ENCODE measurements at regions not wholly inside any gene's neighbourhood (a gene's known extent, or its start where the extent isn't known, plus 50 kb on each side); places are given as distances from the start of the nearest gene placed in this dataset.

GRCh38 chr14:32254952-32255679, 52.0 kb upstream of the RNU6-8 start:
- TF ChIP-seq CTCF (IDR thresholded peaks at IDR 0.05; ENCODE audit: low read length, missing control alignments), result peak; percentile 84
- no peak overlapping the region for H3K4me3 ChIP-seq (replicated peaks; ENCODE audit: low read depth, low read length)
- DNase-seq (ENCODE audit: low read depth), result peak; percentile 81

- no peak overlapping the region for H3K4me3 ChIP-seq (replicated peaks; ENCODE audit: low read depth, low read length)
- no peak for DNase-seq (ENCODE audit: low read depth)
- no peak for TF ChIP-seq CTCF (IDR thresholded peaks at IDR 0.05; ENCODE audit: low read length, missing control alignments)
Observed at GRCh38 chr14:32255789-32256188, 52.7 kb upstream of the RNU6-8 start.

GRCh38 chr14:32256576-32256975, 53.5 kb upstream of the RNU6-8 start:
- DNase-seq (ENCODE audit: low read depth), result peak; percentile 8
- H3K4me3 ChIP-seq (replicated peaks; ENCODE audit: low read depth, low read length), result no peak overlapping the region
- no peak for TF ChIP-seq CTCF (IDR thresholded peaks at IDR 0.05; ENCODE audit: low read length, missing control alignments)

GRCh38 chr14:32258336-32258993, 55.4 kb upstream of the RNU6-8 start:
- no peak overlapping the region for H3K4me3 ChIP-seq (replicated peaks; ENCODE audit: low read depth, low read length)
- peak; percentile 14 for DNase-seq (ENCODE audit: low read depth)
- no peak for TF ChIP-seq CTCF (IDR thresholded peaks at IDR 0.05; ENCODE audit: low read length, missing control alignments)

- TF ChIP-seq CTCF (IDR thresholded peaks at IDR 0.05; ENCODE audit: low read length, missing control alignments), result no peak
- peak; percentile 31 for DNase-seq (ENCODE audit: low read depth)
- no peak overlapping the region for H3K4me3 ChIP-seq (replicated peaks; ENCODE audit: low read depth, low read length)
Observed at GRCh38 chr14:32259368-32260013, 56.4 kb upstream of the RNU6-8 start.

GRCh38 chr14:32263939-32264567, 61.0 kb upstream of the RNU6-8 start:
- TF ChIP-seq CTCF (IDR thresholded peaks at IDR 0.05; ENCODE audit: low read length, missing control alignments), result no peak
- DNase-seq (ENCODE audit: low read depth), result no peak

More at GRCh38 chr14:32263939-32264567, 61.0 kb upstream of the RNU6-8 start:
- no peak overlapping the region for H3K4me3 ChIP-seq (replicated peaks; ENCODE audit: low read depth, low read length)

Measured in fibroblast of pulmonary artery (primary cell).